Activated CD4-positive, alpha-beta T cell treated with anti-CD3 and anti-CD28 coated beads, Interleukin-2, amount 10 ng/mL, durations not matched to agents 24 days and 14 days (primary cell): ENCODE measurements at regions not wholly inside any gene's neighbourhood (a gene's known extent, or its start where the extent isn't known, plus 50 kb on each side); places are given as distances from the start of the nearest gene placed in this dataset.

Source experiments
- DNase-seq: peaks from one replicate; pipeline ENCODE4 v3.0.0; 2022
- H3K27ac Mint-ChIP-seq: one replicate; pipeline ENCODE4 v1.8.0; 2022; ENCODE audit warnings: mild to moderate bottlenecking, mixed read lengths
- H3K27me3 Mint-ChIP-seq: one replicate; pipeline ENCODE4 v1.8.0; 2022; ENCODE audit warnings: mixed read lengths
- H3K36me3 Mint-ChIP-seq: one replicate; pipeline ENCODE4 v1.8.0; 2022; ENCODE audit warnings: low read depth, mild to moderate bottlenecking, mixed read lengths
- H3K4me1 Mint-ChIP-seq: one replicate; pipeline ENCODE4 v1.8.0; 2021; ENCODE audit warnings: mixed read lengths
- H3K4me3 Mint-ChIP-seq: one replicate; pipeline ENCODE4 v1.8.0; 2022; ENCODE audit warnings: mild to moderate bottlenecking, moderate library complexity, mixed read lengths
- H3K9me3 Mint-ChIP-seq: one replicate; pipeline ENCODE4 v1.8.0; 2021; ENCODE audit warnings: mixed read lengths
- intact Hi-C: fragments of 100-400 bp; cut with micrococcal nuclease; formaldehyde crosslinking; loops from one replicate; pipeline ENCODE4 v1.15.1; 2023

DNA sequence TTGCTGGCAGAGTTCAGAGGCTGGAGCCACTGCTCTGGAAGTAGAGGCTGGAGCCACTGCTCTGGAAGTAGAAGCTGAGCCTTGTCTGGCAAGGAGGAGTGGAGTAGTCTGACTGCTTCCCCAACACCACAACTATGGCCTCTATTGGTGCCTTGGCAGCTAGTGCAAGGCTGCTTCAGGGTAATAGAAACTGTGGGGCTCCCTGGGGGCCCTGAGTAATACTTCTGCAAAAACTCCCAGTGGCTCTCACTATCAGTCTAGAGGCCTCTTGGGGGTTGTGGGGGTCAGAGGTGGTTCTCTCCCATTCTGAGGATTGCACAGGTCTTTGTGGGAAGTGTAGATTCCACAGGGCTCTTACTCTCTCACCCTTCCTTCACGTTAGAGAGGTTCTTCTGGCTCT is 629.0 kb upstream of the PTPRD start:
- Mint-ChIP-seq H3K27me3 (no peaks in the 10 kb centered on the region), H3K4me1 (no peaks in the 10 kb centered on the region), H3K36me3 (no peaks in the 10 kb centered on the region), H3K4me3 (no peak overlapping the region), H3K9me3 (no peaks in the 10 kb centered on the region), H3K27ac (no peak overlapping the region)
- intact Hi-C loops = no loop called here
- no peak for DNase-seq

DNA sequence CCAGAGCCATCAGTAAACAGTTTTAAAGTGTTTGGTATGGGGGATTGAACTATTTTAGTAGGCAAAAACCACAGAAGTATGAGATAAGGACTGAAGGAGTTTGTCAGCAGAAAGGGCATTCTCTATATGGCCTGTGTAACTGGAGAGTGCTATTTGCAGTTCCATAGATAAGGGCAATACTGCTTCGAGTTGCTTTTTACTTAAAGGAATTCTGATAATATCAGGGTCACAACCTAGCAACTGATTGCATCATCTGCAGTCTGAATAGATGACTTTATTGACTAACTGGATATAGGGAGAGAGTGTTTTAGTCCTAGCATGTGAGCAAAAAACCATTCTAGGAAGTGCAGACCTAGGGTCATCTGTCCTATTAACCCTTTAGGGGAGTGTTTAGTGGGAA is 645.2 kb upstream of the PTPRD start:
- no peak overlapping the region for H3K27ac Mint-ChIP-seq
- no peaks in the 10 kb centered on the region for H3K36me3 Mint-ChIP-seq
- H3K9me3 Mint-ChIP-seq = peaks cover 8% of the 10 kb centered on the region
- DNase-seq = no peak
- no peak overlapping the region for H3K4me3 Mint-ChIP-seq
- H3K27me3 Mint-ChIP-seq = no peaks in the 10 kb centered on the region
- intact Hi-C loops = no loop called here
- H3K4me1 Mint-ChIP-seq = no peaks in the 10 kb centered on the region

DNA sequence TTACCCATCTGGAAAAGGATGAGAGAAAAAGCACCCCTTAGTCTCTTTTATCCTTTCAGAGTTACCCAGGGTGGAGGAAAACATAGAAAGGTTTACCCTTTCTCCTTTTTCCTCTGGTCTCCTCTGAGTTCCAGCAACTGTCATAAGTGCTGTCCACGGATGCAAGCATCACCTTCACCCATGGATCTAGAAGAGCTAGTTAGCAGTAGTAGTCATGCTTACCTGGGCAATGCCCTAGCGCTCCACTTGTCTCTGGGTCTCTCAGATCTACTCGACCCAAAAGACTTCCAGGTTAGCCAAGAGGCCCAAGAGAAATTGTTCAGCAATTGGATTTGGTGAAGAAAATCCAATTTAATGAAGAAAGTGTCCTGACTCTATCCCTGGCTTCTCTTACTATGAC is 656.2 kb upstream of the PTPRD start:
- H3K9me3 Mint-ChIP-seq = peaks cover 4% of the 10 kb centered on the region

DNA sequence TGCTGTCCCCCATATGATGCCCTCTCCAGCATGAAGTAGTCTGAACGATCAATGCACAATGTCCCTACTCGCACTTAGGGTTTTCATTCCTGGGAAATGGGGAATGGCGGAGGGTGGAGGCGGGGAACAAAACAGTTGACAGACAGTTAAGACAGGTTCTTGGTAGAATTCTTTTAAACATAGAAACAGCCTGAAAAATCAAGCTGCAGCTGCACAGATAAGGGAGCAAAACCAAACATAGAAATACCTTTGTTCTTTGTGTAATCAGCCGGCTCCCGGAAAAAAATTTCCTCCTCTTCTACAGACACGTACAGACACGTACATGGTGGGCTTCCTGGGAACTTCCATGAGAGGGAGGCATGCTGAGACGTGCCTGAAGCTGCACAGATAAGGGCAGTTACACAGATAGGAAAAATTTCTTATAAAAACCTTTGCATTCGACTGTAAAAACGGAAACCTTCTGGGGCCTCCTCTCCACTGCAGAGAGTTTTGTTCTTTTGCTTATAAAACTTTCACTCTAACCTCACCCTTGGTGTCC is 662.4 kb upstream of the PTPRD start:
- no peaks in the 10 kb centered on the region for H3K27me3 Mint-ChIP-seq
- DNase-seq = no peak
- intact Hi-C loops = no loop called here
- H3K36me3 Mint-ChIP-seq = no peaks in the 10 kb centered on the region
- no peaks in the 10 kb centered on the region for H3K4me1 Mint-ChIP-seq
- peaks cover 12% of the 10 kb centered on the region for H3K9me3 Mint-ChIP-seq
- no peak overlapping the region for H3K4me3 Mint-ChIP-seq
- H3K27ac Mint-ChIP-seq = no peak overlapping the region

More for the DNA sequence above, 656.2 kb upstream of the PTPRD start:
- intact Hi-C loops = no loop called here
- no peak overlapping the region for H3K4me3 Mint-ChIP-seq
- H3K27me3 Mint-ChIP-seq = no peaks in the 10 kb centered on the region
- H3K27ac Mint-ChIP-seq = no peak overlapping the region
- DNase-seq = no peak
- no peaks in the 10 kb centered on the region for H3K4me1 Mint-ChIP-seq
- H3K36me3 Mint-ChIP-seq = no peaks in the 10 kb centered on the region

DNA sequence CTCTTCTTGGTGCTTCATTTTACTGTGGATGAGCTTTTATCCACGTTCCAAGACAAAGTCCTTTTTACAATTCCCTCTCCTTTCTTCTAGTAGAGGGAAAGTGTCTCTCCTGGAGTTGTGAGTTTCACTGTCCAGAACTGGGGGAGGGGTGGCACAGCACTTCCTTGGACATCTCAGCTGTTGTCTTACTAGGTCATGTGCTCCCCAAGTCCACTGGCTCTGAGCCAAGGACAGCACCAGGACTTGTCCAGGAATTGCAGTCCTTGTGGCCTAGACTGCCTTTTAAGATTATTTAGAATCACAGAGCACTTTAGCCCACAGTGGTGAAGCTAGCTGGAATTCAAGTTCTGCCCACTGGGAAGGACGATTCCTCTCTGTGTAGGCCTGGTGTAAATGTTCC is 700.2 kb upstream of the PTPRD start:
- Mint-ChIP-seq H3K36me3 (no peaks in the 10 kb centered on the region), H3K27me3 (no peaks in the 10 kb centered on the region), H3K4me3 (no peak overlapping the region), H3K4me1 (no peaks in the 10 kb centered on the region), H3K27ac (no peak overlapping the region), H3K9me3 (peaks cover 3% of the 10 kb centered on the region)
- no peak for DNase-seq
- intact Hi-C loops = no loop called here

DNA sequence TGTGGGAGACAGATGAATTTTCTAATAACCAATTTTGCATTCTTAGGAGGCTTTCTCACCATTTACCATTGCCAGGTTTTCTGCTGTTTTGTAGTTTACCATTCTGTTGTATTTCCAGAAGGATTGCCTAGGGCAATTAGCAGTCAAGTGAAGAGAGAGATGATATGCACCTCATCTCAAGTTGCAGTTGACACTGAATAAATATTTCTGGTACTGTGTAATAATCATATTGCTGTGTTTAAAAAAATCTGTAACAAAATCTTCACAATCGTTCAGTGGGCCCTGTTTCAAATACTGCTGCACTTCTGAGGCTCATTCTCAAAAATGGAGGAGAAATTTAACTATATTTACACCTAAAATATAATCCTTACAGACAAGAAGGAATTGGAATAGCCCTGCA is 706.1 kb upstream of the PTPRD start:
- Mint-ChIP-seq H3K9me3 (no peaks in the 10 kb centered on the region), H3K4me3 (no peak overlapping the region), H3K4me1 (no peaks in the 10 kb centered on the region), H3K27ac (no peak overlapping the region), H3K27me3 (no peaks in the 10 kb centered on the region), H3K36me3 (no peaks in the 10 kb centered on the region)
- DNase-seq = no peak
- intact Hi-C loops = no loop called here

DNA sequence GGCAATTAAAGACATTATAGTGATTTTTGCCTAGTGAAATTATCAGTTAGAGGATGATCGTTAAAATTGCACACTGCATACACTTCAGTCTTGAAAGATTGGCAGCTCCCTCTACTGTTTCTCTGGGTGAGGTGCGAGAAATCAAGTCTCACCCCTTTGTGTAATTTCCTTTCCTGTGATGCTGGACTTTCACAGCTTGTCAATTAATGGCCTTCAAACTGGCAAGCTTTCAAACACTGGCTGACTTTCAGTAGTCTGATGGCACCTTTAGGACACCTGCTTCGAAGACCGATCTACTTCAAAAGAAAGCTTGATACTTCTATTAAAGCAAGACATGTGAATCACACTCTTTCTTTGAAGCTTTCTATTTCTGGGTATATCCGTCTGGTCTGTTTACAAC is 706.7 kb upstream of the PTPRD start:
- no peak overlapping the region for H3K27ac Mint-ChIP-seq

DNA sequence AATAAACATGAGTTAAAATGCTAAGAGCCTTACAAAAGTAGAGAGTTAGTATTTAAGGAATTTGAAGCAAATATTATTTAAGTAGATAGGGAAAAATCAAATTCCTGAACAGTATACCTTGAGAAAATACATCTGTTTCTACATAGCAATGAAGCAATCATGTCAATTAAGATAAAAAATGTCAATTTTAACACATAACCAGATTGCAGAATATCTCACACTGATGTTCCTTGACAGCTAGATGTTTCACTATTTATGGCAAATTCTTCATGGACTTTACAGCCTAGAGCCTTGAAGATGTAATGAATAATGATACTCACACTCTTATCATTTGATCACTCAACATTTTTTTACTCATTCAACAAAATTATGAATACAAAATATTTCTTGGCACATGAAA is 708.2 kb upstream of the PTPRD start:
- DNase-seq = no peak
- Mint-ChIP-seq H3K36me3 (no peaks in the 10 kb centered on the region), H3K4me1 (no peaks in the 10 kb centered on the region), H3K4me3 (no peak overlapping the region), H3K27ac (no peak overlapping the region), H3K27me3 (no peaks in the 10 kb centered on the region), H3K9me3 (no peaks in the 10 kb centered on the region)
- intact Hi-C loops = no loop called here

More for the DNA sequence above, 706.7 kb upstream of the PTPRD start:
- Mint-ChIP-seq H3K4me3 (no peak overlapping the region), H3K9me3 (no peaks in the 10 kb centered on the region), H3K27me3 (no peaks in the 10 kb centered on the region), H3K4me1 (no peaks in the 10 kb centered on the region), H3K36me3 (no peaks in the 10 kb centered on the region)
- DNase-seq = no peak
- intact Hi-C loops = no loop called here

DNA sequence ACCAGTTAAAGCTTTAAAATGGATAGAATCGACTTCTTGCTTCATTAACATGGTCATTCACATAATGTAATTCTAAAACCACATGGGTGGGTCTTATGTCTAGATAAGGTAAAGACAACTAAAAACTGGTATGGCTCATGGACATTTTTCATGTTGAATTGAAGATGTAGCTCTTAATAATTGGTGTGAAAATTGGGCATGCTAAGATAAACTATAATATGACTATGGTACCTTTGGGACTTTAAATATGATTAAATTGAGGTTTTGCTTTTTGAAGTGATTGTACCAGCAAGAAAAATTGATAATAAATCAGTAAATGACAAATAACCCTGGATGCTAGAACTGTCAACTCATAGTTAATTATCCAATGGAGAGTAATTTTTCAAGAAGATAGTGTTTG is 710.7 kb upstream of the PTPRD start:
- intact Hi-C loops = no loop called here
- DNase-seq = no peak
- Mint-ChIP-seq H3K27me3 (no peaks in the 10 kb centered on the region), H3K4me3 (no peak overlapping the region), H3K27ac (no peak overlapping the region), H3K9me3 (no peaks in the 10 kb centered on the region), H3K4me1 (no peaks in the 10 kb centered on the region), H3K36me3 (no peaks in the 10 kb centered on the region)

DNA sequence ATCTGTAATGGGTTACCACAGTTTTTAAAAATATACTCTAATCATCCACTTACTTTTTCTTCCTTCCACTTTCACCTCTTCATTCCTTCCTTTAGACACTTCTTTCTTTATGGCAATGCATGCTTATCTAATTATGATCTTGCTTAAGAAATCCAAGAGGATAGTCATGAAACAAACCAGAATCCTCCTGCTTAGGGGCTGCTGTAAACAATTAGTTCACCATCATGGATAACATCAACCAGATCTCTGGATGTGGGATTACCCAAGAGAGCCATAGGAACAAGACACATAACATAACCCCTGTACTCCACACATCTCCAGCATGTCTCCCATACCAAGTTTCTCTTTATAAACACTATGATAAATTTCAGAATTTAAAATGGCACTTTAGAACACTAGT is 713.4 kb upstream of the PTPRD start:
- no peaks in the 10 kb centered on the region for H3K36me3 Mint-ChIP-seq
- no peak overlapping the region for H3K27ac Mint-ChIP-seq

DNA sequence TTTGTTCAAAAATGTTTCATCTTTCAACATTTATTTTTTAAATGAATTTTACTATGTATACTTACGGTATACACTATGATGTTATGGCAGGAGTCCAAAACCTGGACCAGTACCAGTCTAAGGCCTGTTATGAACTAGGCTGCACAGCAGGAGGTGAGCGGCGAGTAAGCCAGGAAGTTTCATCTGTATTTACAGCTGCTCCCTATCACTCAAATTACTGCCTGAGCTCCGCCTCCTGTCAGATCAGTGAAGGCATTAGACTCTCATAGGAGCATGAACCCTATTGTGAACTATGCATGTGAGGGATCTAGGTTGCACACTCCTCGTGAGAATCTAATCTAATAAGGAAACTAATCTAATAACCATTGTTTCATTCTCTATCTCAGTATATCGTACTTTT is 715.5 kb upstream of the PTPRD start:
- no peak overlapping the region for H3K4me3 Mint-ChIP-seq
- no peaks in the 10 kb centered on the region for H3K9me3 Mint-ChIP-seq
- no peaks in the 10 kb centered on the region for H3K27me3 Mint-ChIP-seq
- H3K27ac Mint-ChIP-seq = no peak overlapping the region
- H3K36me3 Mint-ChIP-seq = no peaks in the 10 kb centered on the region
- no peaks in the 10 kb centered on the region for H3K4me1 Mint-ChIP-seq
- no peak for DNase-seq
- intact Hi-C loops = no loop called here

More for the DNA sequence above, 713.4 kb upstream of the PTPRD start:
- no peaks in the 10 kb centered on the region for H3K4me1 Mint-ChIP-seq
- no peaks in the 10 kb centered on the region for H3K27me3 Mint-ChIP-seq
- H3K9me3 Mint-ChIP-seq = no peaks in the 10 kb centered on the region
- DNase-seq = no peak
- H3K4me3 Mint-ChIP-seq = no peak overlapping the region
- intact Hi-C loops = no loop called here

DNA sequence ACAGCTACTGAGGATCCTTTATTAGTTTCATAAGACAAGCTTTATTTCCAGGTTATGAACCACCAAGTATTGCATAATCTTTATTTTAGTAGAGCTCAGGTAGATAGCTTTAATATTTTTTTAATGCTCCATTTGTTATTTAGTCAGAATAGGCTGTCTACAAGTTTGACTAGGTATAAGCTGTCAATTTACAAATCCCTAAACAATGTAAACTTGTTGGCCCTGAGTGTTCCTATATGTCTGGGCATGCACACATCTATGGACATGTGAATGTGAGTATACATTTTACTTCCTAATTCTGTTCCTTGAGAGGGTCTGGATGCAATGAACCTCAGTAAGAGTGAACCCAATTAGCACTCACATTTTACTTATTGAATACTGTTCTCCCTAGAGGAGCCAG is 722.2 kb upstream of the PTPRD start:
- H3K4me3 Mint-ChIP-seq = no peak overlapping the region
- no peaks in the 10 kb centered on the region for H3K36me3 Mint-ChIP-seq
- intact Hi-C loops = no loop called here
- H3K27ac Mint-ChIP-seq = no peak overlapping the region
- H3K4me1 Mint-ChIP-seq = peaks cover 1% of the 10 kb centered on the region
- H3K9me3 Mint-ChIP-seq = peaks cover 3% of the 10 kb centered on the region
- H3K27me3 Mint-ChIP-seq = no peaks in the 10 kb centered on the region
- no peak for DNase-seq

DNA sequence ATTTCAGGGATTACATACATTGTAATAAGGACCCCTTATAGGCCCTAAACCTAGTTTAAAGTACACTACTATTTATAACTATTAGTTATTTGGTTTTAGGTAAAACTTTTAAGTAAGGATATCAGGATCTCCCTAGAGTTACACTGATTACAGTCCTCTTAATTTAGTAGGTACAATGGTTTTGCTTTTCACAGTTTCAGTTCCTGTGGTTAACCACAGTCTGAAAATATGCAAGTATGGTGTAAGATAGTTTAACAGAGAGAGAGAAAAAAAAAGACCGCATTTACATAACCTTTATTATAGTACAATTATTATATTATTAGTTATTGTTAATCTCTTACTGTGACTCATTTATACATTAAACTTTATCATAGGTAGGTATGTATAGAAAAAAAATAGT is 725.3 kb upstream of the PTPRD start:
- Mint-ChIP-seq H3K36me3 (no peaks in the 10 kb centered on the region), H3K9me3 (peaks cover 3% of the 10 kb centered on the region), H3K27ac (no peak overlapping the region), H3K4me1 (peaks cover 1% of the 10 kb centered on the region), H3K27me3 (no peaks in the 10 kb centered on the region), H3K4me3 (no peak overlapping the region)
- intact Hi-C loops = no loop called here
- DNase-seq = no peak

DNA sequence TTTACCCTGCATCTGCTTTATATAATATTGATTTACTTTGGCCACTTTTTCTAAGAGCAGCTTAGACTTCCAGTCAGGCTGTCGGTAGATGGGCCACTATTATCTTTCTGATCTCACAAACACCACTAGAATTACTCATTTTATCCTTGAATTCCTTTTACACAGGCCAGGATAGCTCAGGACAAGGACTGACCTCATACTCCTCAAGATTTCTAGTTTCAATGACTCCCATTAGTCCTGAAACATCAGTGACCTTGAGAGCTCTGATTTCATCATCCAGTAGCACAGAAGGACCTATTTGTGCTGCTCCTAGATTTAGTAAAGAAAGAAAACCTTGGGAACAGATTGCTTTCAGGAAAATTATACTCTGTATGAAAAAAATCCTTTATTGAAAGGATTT is 727.9 kb upstream of the PTPRD start:
- H3K9me3 Mint-ChIP-seq = peaks cover 3% of the 10 kb centered on the region
- no peaks in the 10 kb centered on the region for H3K36me3 Mint-ChIP-seq
- DNase-seq = no peak
- intact Hi-C loops = no loop called here
- no peaks in the 10 kb centered on the region for H3K27me3 Mint-ChIP-seq
- H3K27ac Mint-ChIP-seq = no peak overlapping the region
- H3K4me1 Mint-ChIP-seq = peaks cover 1% of the 10 kb centered on the region
- no peak overlapping the region for H3K4me3 Mint-ChIP-seq

DNA sequence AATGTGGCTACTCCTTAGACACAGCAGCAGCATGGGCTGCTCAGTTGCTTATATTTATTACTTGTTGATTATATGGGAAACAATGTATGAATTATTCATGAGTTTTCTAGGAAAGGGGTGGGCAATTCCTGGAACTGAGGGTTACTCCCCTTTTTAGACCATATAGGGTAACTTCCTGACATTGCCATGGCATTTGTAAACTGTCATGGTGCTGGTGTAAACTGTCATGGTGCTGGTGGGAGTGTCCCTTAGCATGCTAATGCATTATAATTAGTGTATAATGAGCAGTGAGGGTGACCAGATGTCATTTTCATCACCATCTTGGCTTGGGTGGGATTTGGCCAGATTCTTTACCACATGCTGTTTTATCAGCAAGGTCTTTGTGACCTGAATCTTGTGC is 734.6 kb upstream of the PTPRD start:
- no peaks in the 10 kb centered on the region for H3K36me3 Mint-ChIP-seq
- intact Hi-C loops = no loop called here
- no peaks in the 10 kb centered on the region for H3K27me3 Mint-ChIP-seq
- H3K4me1 Mint-ChIP-seq = no peaks in the 10 kb centered on the region
- peaks cover 22% of the 10 kb centered on the region for H3K9me3 Mint-ChIP-seq
- DNase-seq = no peak
- H3K4me3 Mint-ChIP-seq = no peak overlapping the region
- H3K27ac Mint-ChIP-seq = no peak overlapping the region
